HCT116 (cell line): ENCODE measurements at regions not wholly inside any gene's neighbourhood (a gene's known extent, or its start where the extent isn't known, plus 50 kb on each side); places are given as distances from the start of the nearest gene placed in this dataset.

Experiments used
- ATAC-seq: fragments of 200-7000 bp; cut with Tn5 transposase; 2 replicates; pipeline ENCODE4 v1.9.1; 2020; ENCODE audit warnings: mild to moderate bottlenecking, moderate library complexity
- BruUV-seq: library from RNA; stranded (reverse); fragments of 400-500 nt; replicated peaks from 2 replicates; lab custom pipeline; 2021; lab: Mats Ljungman, UMichigan
- CTCF ChIA-PET: fragments of 300-600 bp; sonication (Branson Sonifier 250); formaldehyde crosslinking; loops from one replicate; lab custom pipeline; 2021; ENCODE audit warnings: antibody characterized with exemption; lab: Charles Lee
- POLR2A ChIA-PET: fragments of 300-600, 350-600 bp; sonication (Branson Sonifier 250); formaldehyde crosslinking; loops from one replicate; lab custom pipeline; 2021; ENCODE audit warnings: antibody characterized with exemption; lab: Charles Lee
- RAD21 ChIA-PET, 2 experiments: fragments of 300-600 bp; sonication (Branson Sonifier 250); formaldehyde crosslinking; loops; one replicate each; lab custom pipeline; 2023; ENCODE audit warnings: low total read pairs in 2 of 2; ENCODE audit not compliant: uncharacterized antibody in 2 of 2, unreplicated experiment in 2 of 2, low non-redundant PET in 1 of 2; lab: Charles Lee
- DNase-seq: peaks from one replicate; pipeline ENCODE4 v3.0.0-alpha.2; 2010; ENCODE audit warnings: low read depth, low spot score
- H2AFZ ChIP-seq: fragments of 200-600 bp; shearing (Covaris generic), sonication (generic); 2 replicates; pipeline ENCODE4 v1.6.1; 2017; ENCODE audit warnings: low read depth, mixed run types, mixed read lengths, antibody characterized with exemption, low read length; ENCODE audit not compliant: poor library complexity, severe bottlenecking
- H3K27ac ChIP-seq: 2 replicates; pipeline ENCODE4 v1.5.1; 2012; ENCODE audit warnings: low read depth, low read length
- H3K27me3 ChIP-seq: fragments of 200-600 bp; sonication (generic); 2 replicates; pipeline ENCODE4 v1.6.1; 2016; ENCODE audit warnings: mixed run types, low read length, mixed read lengths; ENCODE audit not compliant: insufficient read depth
- H3K36me3 ChIP-seq, 2 experiments: fragments of 200-500 bp in 1 of 2; fragments of 200-600 bp in 1 of 2; sonication (Bioruptor generic) in 1 of 2; sonication (generic) in 1 of 2; 2 replicates each; pipeline versions ENCODE4 v1.5.1 to v1.6.1; 2014 to 2016; ENCODE audit warnings: low read length in 2 of 2, inconsistent platforms in 1 of 2, mixed read lengths in 1 of 2, mixed run types in 1 of 2; ENCODE audit not compliant: insufficient read depth in 2 of 2, control insufficient read depth in 1 of 2
- H3K4me1 ChIP-seq, 2 experiments: fragments of 200-600 bp in 1 of 2; sonication (generic) in 1 of 2; 2 replicates each; pipeline versions ENCODE4 v1.5.1 to v1.6.1; 2012 to 2017; ENCODE audit warnings: low read length in 2 of 2, inconsistent platforms in 1 of 2, mild to moderate bottlenecking in 1 of 2, mixed read lengths in 1 of 2, mixed run types in 1 of 2, moderate library complexity in 1 of 2; ENCODE audit not compliant: insufficient read depth in 2 of 2, control insufficient read depth in 1 of 2
- H3K4me2 ChIP-seq: fragments of 200-600 bp; sonication (generic); 2 replicates; pipeline ENCODE4 v1.6.1; 2017; ENCODE audit warnings: mixed run types, low read length, mixed read lengths
- H3K4me3 ChIP-seq, 2 experiments: fragments of 200-600 bp in 1 of 2; sonication (generic) in 1 of 2; replicated peaks in 1 of 2; 2 replicates each; pipeline ENCODE4 v1.5.1; 2011 to 2016; ENCODE audit warnings: low read length in 2 of 2, control low read depth in 1 of 2, low read depth in 1 of 2, mild to moderate bottlenecking in 1 of 2, mixed read lengths in 1 of 2, mixed run types in 1 of 2
- H3K79me2 ChIP-seq: fragments of 200-600 bp; sonication (generic); 2 replicates; pipeline ENCODE4 v1.6.1; 2017; ENCODE audit warnings: mild to moderate bottlenecking, mixed run types, low read length, moderate library complexity, mixed read lengths; ENCODE audit not compliant: insufficient read depth
- H3K9ac ChIP-seq: fragments of 200-600 bp; sonication (generic); 2 replicates; pipeline ENCODE4 v1.6.1; 2016; ENCODE audit warnings: low read length, mixed read lengths
- H3K9me2 ChIP-seq: fragments of 200-600 bp; sonication (generic), shearing (Covaris generic); 2 replicates; pipeline ENCODE4 v1.6.1; 2017; ENCODE audit warnings: mixed run types, mild to moderate bottlenecking, moderate library complexity; ENCODE audit not compliant: insufficient read depth
- H3K9me3 ChIP-seq, 2 experiments: fragments of 200-500 bp in 1 of 2; fragments of 200-600 bp in 1 of 2; sonication (Bioruptor generic) in 1 of 2; sonication (generic) in 1 of 2; 2 replicates each; pipeline ENCODE4 v1.6.1; 2014 to 2017; ENCODE audit warnings: low read length in 2 of 2, mixed read lengths in 2 of 2, inconsistent platforms in 1 of 2, low read depth in 1 of 2, mild to moderate bottlenecking in 1 of 2, mixed run types in 1 of 2, moderate library complexity in 1 of 2; ENCODE audit not compliant: control insufficient read depth in 1 of 2, insufficient read depth in 1 of 2
- H4K20me1 ChIP-seq: fragments of 200-600 bp; sonication (generic), shearing (Covaris generic); 2 replicates; pipeline ENCODE4 v1.6.1; 2017; ENCODE audit warnings: mixed run types, mild to moderate bottlenecking, moderate library complexity; ENCODE audit not compliant: insufficient read depth
- ATF3 ChIP-seq: IDR thresholded peaks from 2 replicates; pipeline ENCODE4 v1.6.1; 2012
- CBX3 ChIP-seq: IDR thresholded peaks from 2 replicates; pipeline ENCODE4 v1.6.1; 2012; ENCODE audit warnings: low read depth
- CEBPB ChIP-seq: IDR thresholded peaks from 2 replicates; pipeline ENCODE4 v1.6.1; 2012; ENCODE audit warnings: low read depth
- EGR1 ChIP-seq: IDR thresholded peaks from 2 replicates; pipeline ENCODE4 v1.6.1; 2012; ENCODE audit warnings: low read depth
- ELF1 ChIP-seq: IDR thresholded peaks from 2 replicates; pipeline ENCODE4 v1.6.1; 2012; ENCODE audit warnings: low read depth, borderline replicate concordance
- EZH2 ChIP-seq: fragments of 200-600 bp; sonication (generic); IDR thresholded peaks from 2 replicates; pipeline ENCODE4 v1.6.1; 2017; ENCODE audit warnings: antibody characterized with exemption, mixed run types
- EZH2phosphoT487 ChIP-seq: fragments of 200-600 bp; IDR thresholded peaks from 2 replicates; pipeline ENCODE4 v1.6.1; 2018; ENCODE audit warnings: antibody characterized with exemption, borderline replicate concordance
- FOSL1 ChIP-seq: IDR thresholded peaks from 2 replicates; pipeline ENCODE4 v1.6.1; 2012; ENCODE audit warnings: low read depth
- JUND ChIP-seq: IDR thresholded peaks from 2 replicates; pipeline ENCODE4 v1.6.1; 2012
- POLR2A ChIP-seq: IDR thresholded peaks from 2 replicates; pipeline ENCODE4 v1.7.0; 2011; ENCODE audit warnings: borderline replicate concordance; ENCODE audit not compliant: insufficient read depth, insufficient read length; ENCODE audit errors: extremely low read depth
- RAD21 ChIP-seq: IDR thresholded peaks from 2 replicates; pipeline ENCODE4 v1.6.1; 2012; ENCODE audit warnings: low read depth, mild to moderate bottlenecking
- REST ChIP-seq: IDR thresholded peaks from 2 replicates; pipeline ENCODE4 v1.6.1; 2012; ENCODE audit warnings: low read depth
- SRF ChIP-seq: IDR thresholded peaks from 2 replicates; pipeline ENCODE4 v1.6.1; 2012; ENCODE audit warnings: low read depth
- TCF7L2 ChIP-seq: IDR thresholded peaks from 2 replicates; pipeline ENCODE4 v1.7.0; 2011; ENCODE audit warnings: borderline replicate concordance, inconsistent platforms; ENCODE audit not compliant: insufficient read depth, insufficient read length; ENCODE audit errors: extremely low read depth
- YY1 ChIP-seq: IDR thresholded peaks from 2 replicates; pipeline ENCODE4 v1.6.1; 2011; ENCODE audit warnings: low read length, low read depth, moderate library complexity, mild to moderate bottlenecking; ENCODE audit not compliant: insufficient replicate concordance; ENCODE audit errors: extremely low read depth
- ZFX ChIP-seq: fragments of 450-650 bp; IDR thresholded peaks from 2 replicates; pipeline ENCODE4 v1.6.1; 2017
- ZNF274 ChIP-seq: fragments of 200-500 bp; sonication (Bioruptor generic); IDR thresholded peaks from 2 replicates; pipeline ENCODE4 v1.6.1; 2014; ENCODE audit warnings: mild to moderate bottlenecking, low read depth, low read length, inconsistent platforms
- intact Hi-C: fragments of 100-400 bp; cut with micrococcal nuclease; formaldehyde crosslinking; loops from 2 replicates; pipeline ENCODE4 v1.10.0; 2022
- TF ChIP-seq, protein P1 (sequence below), 3 experiments: fragments of 200-600 bp in 1 of 3; sonication (generic) in 1 of 3; IDR thresholded peaks in 2 of 3; conservative IDR thresholded peaks in 1 of 3; 2 replicates each; pipeline ENCODE4 v1.5.1; 2012 to 2017; ENCODE audit warnings: low read depth in 2 of 3, low read length in 2 of 3, antibody characterized with exemption in 1 of 3, borderline replicate concordance in 1 of 3, control low read depth in 1 of 3, mild to moderate bottlenecking in 1 of 3, mixed read lengths in 1 of 3, mixed run types in 1 of 3, moderate library complexity in 1 of 3; ENCODE audit not compliant: insufficient read depth in 1 of 3
- TF ChIP-seq, protein P2 (sequence below): IDR thresholded peaks from 2 replicates; pipeline ENCODE4 v1.6.1; 2011; ENCODE audit warnings: mild to moderate bottlenecking, low read length, moderate library complexity; ENCODE audit not compliant: insufficient replicate concordance; ENCODE audit errors: extremely low read depth
- TF ChIP-seq, protein P3 (sequence below): IDR thresholded peaks from 2 replicates; pipeline ENCODE4 v1.6.1; 2012

- no peak overlapping the region for H3K4me3 ChIP-seq
Observed at GRCh38 chr21:17334484-17334883, 178.4 kb upstream of the CXADR start.

More at GRCh38 chr21:17334484-17334883, 178.4 kb upstream of the CXADR start:
- Histone ChIP-seq H3K9ac (no peak overlapping the region), H3K79me2 (no peaks in the 10 kb centered on the region), H3K9me2 (no peaks in the 10 kb centered on the region), H3K27me3 (no peaks in the 10 kb centered on the region), H3K27ac (no peak overlapping the region), H3K4me2 (no peak overlapping the region), H2AFZ (no peak overlapping the region), H3K36me3 (no peaks in the 10 kb centered on the region), H3K4me1 (no peaks in the 10 kb centered on the region)
- DNase-seq: no peak
- BruUV-seq: no TSS peak
- intact Hi-C loops: no loop called here
- no peak for ATAC-seq
- POLR2A ChIA-PET: no interaction called here
- CTCF ChIA-PET: no interaction called here
- TF ChIP-seq RAD21: no peak
- TF ChIP-seq FOSL1: no peak
- no peak for TF ChIP-seq SRF
- TF ChIP-seq, protein P1, sequence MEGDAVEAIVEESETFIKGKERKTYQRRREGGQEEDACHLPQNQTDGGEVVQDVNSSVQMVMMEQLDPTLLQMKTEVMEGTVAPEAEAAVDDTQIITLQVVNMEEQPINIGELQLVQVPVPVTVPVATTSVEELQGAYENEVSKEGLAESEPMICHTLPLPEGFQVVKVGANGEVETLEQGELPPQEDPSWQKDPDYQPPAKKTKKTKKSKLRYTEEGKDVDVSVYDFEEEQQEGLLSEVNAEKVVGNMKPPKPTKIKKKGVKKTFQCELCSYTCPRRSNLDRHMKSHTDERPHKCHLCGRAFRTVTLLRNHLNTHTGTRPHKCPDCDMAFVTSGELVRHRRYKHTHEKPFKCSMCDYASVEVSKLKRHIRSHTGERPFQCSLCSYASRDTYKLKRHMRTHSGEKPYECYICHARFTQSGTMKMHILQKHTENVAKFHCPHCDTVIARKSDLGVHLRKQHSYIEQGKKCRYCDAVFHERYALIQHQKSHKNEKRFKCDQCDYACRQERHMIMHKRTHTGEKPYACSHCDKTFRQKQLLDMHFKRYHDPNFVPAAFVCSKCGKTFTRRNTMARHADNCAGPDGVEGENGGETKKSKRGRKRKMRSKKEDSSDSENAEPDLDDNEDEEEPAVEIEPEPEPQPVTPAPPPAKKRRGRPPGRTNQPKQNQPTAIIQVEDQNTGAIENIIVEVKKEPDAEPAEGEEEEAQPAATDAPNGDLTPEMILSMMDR (IDR thresholded peaks at IDR 0.05 in 2 of 3, conservative IDR thresholded peaks at IDR 0.05 in 1 of 3; ENCODE audit: borderline replicate concordance in 1 of 3, insufficient read depth in 1 of 3, low read depth in 2 of 3, low read length in 2 of 3): no peak
- TF ChIP-seq, protein P2, sequence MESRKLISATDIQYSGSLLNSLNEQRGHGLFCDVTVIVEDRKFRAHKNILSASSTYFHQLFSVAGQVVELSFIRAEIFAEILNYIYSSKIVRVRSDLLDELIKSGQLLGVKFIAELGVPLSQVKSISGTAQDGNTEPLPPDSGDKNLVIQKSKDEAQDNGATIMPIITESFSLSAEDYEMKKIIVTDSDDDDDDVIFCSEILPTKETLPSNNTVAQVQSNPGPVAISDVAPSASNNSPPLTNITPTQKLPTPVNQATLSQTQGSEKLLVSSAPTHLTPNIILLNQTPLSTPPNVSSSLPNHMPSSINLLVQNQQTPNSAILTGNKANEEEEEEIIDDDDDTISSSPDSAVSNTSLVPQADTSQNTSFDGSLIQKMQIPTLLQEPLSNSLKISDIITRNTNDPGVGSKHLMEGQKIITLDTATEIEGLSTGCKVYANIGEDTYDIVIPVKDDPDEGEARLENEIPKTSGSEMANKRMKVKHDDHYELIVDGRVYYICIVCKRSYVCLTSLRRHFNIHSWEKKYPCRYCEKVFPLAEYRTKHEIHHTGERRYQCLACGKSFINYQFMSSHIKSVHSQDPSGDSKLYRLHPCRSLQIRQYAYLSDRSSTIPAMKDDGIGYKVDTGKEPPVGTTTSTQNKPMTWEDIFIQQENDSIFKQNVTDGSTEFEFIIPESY: no peak
- TF ChIP-seq CEBPB: no peak
- no peak for TF ChIP-seq JUND
- TF ChIP-seq ZFX: no peak
- no peak for TF ChIP-seq EGR1
- no peak for TF ChIP-seq POLR2A
- TF ChIP-seq EZH2phosphoT487: no peak
- TF ChIP-seq ELF1: no peak
- no peak for TF ChIP-seq TCF7L2
- no peak for TF ChIP-seq EZH2
- no peak for TF ChIP-seq CBX3
- no peak for TF ChIP-seq YY1
- no peak for TF ChIP-seq ATF3
- TF ChIP-seq, protein P3, sequence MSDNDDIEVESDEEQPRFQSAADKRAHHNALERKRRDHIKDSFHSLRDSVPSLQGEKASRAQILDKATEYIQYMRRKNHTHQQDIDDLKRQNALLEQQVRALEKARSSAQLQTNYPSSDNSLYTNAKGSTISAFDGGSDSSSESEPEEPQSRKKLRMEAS: no peak
- no peak for TF ChIP-seq REST
- TF ChIP-seq ZNF274: no peak
- TF ChIP-seq, all 23 proteins: peak for 0
- Histone ChIP-seq H3K9me3 (no peaks in the 10 kb centered on the region), H4K20me1 (no peaks in the 10 kb centered on the region; the same call in 1 of the 2 replicates)
- RAD21 ChIA-PET: no interaction called here
